ENCODE measurements at regions not wholly inside any gene's neighbourhood (a gene's known extent, or its start where the extent isn't known, plus 50 kb on each side); places are given as distances from the start of the nearest gene placed in this dataset.

GRCh38 chr14:25944020-25944419 lies 653.8 kb downstream of the NOVA1 start:
- no peak for DNase-seq

GRCh38 chr14:25943329-25943728 lies 654.5 kb downstream of the NOVA1 start:
- DNase-seq = no peak

DNA sequence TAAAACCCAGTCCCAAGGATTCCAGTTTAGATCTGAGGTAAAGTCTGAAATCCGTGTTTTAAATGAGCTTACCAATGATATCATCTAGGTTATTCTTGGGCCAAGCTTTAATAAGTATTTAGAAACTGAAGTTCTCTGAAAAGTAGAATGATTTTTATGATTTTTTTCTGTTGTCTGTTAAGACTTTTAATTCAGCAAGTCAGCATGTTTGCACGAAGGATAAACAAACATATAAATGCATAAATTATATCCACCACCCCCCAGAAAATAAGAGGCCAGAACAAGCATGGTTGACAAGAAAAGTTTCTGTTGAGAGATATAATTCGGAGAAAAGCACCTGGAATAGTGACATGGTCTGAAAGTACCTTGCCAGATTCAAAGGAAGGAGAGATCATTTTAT lies 655.7 kb downstream of the NOVA1 start:
- no peak for DNase-seq

DNA sequence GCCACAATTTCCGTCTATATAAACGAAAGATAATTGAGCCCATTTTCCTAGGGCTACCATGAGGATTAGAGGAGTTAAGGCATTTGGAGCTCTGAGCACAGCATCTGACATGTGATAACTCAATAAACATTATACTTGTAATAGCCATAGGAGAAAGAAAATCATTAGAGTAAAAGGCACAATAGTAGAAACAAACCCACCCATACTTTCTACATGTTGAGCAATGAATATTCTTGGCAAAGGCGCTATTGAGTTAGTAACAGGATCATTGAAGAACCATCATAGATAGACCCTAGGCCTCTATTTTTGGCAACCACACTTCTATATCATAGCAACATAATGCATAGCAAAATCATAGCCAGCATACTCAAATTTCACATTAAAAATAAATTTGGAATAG lies 664.1 kb downstream of the NOVA1 start:
- no peak for DNase-seq

DNA sequence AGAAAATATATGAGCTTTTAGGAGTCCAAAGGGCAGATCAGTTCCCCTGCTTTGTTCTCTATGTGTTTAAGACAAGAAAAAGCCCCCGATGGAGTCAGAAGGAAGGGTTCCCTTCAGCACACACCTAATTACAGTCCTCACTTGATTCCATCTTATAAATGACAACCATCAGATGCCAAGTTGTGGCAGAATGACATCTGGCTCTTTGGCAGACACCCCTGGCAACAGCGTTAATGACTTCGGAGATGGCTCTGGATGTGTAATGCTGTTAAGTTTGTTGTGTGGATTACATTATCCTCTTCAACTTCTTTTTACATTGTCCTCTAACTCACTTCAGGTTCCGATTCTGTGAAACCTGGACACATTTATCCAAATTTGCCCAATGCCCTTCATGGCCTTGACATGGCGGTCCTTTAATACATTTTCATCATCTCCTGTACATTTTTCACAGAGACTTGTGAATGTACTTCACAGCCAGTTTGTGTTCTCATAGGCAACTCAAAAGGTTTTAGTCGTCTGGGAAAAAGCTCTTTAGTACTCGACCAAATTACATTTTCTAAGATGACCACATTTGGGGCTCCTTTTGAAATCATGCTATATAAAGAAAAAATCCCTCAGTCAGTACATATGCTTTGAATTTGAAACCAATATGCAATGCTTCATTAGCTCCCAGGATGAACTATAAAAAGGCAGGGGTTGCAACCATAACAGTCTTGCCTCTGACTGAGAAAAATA lies 667.8 kb downstream of the NOVA1 start:
- no peak for DNase-seq

GRCh38 chr14:25911831-25912230 lies 686.0 kb downstream of the NOVA1 start:
- DNase-seq = no peak

DNA sequence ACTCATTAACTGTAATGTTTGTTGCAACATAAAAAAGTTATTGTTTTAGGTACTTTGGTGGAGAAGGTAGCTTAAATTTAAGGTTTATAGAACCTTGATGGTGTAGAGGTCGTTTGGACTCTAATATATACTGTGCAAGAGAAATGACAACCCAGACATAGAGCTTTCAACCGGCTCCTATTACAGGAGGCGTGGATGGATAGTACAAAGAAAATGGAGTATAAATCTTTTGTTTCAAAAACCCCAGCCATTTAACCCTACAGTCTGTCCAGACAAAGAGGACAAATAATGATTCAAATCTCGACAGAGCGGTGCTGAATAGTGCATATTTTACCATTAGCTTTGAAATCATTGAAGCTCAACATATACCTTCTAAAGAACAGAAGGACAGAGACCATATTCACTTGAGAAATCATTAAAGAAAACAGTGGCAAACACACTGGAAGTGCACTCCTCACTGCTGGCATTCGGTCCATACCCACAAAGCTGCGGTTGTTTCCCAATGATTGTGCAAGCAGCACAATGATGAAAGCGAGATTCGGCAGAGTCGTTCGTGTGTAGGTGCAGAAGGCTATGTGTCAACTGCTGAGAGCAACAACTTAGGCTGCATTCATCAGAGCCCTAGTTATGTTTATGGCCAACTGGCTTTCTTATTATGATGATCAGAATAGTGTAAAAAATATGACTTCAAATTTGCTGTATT lies 688.6 kb downstream of the NOVA1 start:
- DNase-seq = no peak

DNA sequence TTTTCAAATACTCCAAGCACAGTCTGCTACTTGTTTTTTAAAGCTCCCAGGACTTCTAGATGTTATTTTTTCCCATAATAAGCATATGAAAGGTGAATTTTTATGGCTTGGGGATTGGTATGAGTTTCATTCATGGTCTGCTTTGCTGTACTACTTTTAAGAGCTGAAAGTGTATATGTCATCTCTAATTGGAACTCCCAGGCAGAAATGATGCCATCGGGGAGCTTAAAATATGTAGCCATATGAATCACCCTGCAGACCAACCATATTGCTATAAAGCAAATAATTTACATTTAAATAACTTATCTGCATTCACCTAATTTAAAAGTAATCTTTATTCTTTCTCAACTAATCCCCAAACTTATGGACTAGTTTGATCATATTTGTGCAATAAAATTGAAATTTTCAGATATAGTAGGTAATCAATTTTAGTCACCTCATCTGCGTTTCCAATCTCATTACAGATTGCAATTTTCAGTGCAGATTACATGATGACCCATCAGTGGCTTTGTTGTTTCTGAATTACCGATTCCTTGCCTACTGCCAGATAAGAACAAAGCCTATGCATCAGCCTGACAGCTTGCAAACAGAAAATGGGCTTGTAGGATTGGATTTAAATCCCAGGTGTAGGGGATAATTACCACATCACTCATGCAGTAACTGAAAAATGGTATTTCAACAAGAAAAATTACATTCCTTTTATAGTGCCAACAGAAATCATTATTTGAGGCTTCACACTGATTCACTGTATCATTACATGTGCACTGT lies 689.4 kb downstream of the NOVA1 start:
- DNase-seq = no peak

DNA sequence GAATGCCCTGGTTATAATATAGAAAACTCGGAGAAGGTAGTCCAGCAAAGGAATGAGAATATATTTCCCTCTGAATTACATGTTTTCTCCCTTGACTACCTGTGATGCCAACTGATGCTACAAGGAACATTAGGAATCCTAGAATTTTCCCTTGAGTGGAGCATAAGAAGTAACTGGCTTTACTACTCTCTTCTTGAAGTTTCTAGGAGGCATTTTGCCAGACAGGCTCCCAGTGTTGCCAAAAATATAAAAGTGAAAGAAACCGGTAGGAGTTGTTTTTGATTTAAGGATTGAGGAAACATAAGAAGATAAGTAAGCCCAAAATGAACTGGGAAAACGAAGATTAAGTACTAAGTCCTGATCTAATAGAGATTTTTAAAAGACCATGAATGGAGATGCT lies 693.4 kb downstream of the NOVA1 start:
- DNase-seq = no peak

DNA sequence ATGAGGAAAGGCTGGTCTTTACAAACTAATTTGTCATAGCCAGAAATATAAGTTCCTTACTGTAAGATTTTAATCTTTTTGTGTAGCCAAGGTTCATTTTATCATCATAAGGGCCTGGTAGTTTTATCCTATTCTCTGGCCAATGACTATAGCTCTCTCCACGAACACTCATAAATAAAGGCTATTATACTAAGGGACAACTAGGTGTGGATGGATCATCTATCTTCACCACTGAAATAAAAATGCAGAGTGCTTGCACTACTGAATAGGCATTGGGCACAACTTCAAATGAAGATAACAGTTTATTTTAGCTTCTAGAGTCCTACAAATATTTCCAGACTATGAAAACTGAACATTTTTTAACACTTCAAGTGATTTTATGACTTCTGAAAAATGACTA lies 698.6 kb downstream of the NOVA1 start:
- no peak for DNase-seq

- DNase-seq = no peak
These were observed 701.1 kb downstream of the NOVA1 start for GRCh38 chr14:25896777-25897176.

DNA sequence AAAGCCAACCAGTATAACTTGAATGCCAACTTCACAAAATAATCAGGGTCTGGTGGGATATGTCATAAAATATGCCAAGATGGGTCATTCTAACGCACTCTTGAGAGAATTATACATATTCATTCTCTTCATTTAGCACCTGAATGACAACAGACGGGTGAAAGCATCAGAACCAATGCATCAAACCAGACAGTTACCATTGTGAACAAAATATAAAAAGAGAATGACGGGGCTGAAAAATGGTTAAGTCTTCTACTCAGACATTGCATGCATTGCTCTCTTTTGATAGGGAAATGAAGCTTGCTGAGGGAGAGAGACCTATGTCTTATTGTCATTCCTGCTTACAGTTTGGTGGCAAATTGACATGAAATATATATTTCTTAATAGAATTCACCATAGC lies 702.1 kb downstream of the NOVA1 start:
- no peak for DNase-seq

DNA sequence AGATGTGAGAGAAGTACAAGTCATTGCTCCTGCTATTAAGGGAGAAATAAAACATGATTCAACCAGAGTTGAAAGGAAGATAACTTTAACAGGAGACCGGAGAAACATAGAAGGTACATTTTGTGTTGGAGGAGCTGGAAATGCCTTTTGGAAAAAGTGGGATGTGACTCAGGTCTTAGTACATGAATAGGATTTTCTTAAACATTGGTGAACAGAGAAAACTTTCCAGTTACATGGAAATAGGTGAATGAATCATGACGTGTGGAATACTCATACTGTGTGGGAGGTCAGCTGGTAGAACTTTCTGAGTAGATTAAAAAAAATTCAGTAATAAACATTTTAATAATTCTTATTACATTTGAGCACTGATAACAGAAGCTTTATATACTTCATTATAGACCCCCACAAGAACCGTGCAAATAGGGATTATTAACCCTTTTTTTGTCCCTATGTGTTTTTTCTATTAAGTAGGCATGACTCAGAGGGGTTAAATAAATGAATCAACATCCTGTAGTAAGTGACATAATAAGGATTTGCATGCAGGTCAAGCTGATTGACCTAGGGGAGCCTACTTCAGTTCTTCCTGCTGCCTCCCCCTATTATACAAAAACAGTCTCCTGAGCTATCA lies 710.5 kb downstream of the NOVA1 start:
- DNase-seq = no peak

DNA sequence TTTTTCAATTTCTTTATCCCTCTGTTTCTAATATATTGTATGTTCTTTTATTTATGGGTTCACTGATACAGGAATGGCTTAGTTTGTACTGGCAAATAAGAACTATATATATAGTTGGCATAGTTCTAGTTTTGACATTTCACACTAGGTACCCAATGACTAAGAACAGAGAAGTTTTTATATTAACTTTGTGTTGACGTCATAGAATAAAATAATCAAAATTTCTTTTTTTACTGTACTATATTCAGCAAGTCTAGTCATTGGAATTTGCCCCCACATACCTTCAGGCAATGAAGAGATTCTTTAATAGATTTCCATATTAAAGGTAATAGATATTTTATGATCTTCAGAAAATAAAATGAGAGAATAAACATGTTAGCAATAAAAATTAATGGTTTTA lies 713.2 kb downstream of the NOVA1 start:
- DNase-seq = no peak

GRCh38 chr14:25882899-25883298 lies 714.9 kb downstream of the NOVA1 start:
- no peak for DNase-seq

DNA sequence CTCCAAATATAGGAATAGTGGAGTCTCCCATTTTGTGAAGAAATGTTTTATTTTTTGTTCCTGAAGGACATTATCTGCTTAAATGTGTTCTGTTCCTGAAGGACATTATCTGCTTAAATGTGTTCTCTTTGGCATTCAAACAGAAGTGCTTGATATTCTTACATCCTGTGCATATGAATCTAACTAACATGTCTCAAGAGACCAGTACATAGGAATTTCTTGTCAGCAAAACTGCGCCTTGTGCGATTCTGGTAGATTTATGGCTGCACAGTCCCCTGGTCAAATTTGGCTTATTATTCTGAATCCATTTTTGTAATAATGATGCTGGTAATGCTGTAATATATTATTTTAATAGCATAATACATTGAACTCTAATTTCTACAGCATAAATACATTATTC lies 722.4 kb downstream of the NOVA1 start:
- no peak for DNase-seq

- no peak for DNase-seq
These were observed 728.0 kb downstream of the NOVA1 start for GRCh38 chr14:25869854-25870253.

- no peak for DNase-seq
These were observed 729.1 kb downstream of the NOVA1 start for GRCh38 chr14:25868521-25869314.

GRCh38 chr14:25861406-25861805 lies 736.4 kb downstream of the NOVA1 start:
- no peak for DNase-seq

- DNase-seq = no peak
These were observed 749.2 kb downstream of the NOVA1 start for GRCh38 chr14:25848601-25849000.

DNA sequence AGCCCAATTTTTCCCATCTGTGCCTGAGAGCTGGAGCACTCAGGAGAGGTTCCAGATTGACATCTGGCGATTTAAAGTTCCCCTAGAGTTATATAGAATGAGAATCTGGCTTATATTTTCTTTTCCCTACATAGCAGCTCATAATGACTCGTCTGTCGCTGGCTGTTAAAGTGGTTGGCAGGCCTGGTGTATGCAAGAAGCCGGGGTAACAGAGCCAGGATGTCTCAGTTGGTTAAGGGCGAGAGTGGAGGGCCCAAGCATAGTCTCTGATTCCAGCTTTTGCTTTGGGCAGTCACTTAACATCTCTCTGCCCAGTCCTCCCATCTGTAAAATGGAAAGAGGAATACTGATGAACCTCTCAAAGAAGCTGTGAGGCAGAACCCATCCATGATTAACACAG lies 751.6 kb downstream of the NOVA1 start:
- no peak for DNase-seq
